ENCODE measurements at regions not wholly inside any gene's neighbourhood (a gene's known extent, or its start where the extent isn't known, plus 50 kb on each side); places are given as distances from the start of the nearest gene placed in this dataset.
A peak's percentile ranks its signal among the peaks of the same experiment; 100 is the strongest.
"Not testable (repeated sequence)": the region's sequence is repeated elsewhere in the genome, so short reads cannot be mapped to it uniquely, and the experiment has no call there.

DNA sequence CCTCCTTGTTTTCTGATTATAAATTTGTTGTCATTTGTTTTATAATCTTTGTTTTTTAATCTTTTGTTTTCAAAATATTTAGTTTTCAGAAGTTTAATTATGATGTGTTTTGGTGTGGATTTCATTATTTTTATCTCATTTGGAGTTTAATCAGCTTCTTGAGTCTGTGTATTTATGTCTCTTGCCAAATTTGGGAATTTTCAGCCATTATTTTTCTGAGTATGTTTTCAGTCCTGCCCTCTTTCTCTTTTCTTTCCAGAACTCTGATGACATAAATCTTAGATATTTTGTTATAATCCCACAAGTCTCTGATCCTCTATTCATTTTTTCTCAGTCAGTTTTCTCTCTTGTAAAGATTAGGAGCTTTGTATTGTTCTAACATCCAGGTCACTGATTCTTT lies 89.8 kb downstream of the RHOU start:
- peak; percentile 62 for DNase-seq

DNA sequence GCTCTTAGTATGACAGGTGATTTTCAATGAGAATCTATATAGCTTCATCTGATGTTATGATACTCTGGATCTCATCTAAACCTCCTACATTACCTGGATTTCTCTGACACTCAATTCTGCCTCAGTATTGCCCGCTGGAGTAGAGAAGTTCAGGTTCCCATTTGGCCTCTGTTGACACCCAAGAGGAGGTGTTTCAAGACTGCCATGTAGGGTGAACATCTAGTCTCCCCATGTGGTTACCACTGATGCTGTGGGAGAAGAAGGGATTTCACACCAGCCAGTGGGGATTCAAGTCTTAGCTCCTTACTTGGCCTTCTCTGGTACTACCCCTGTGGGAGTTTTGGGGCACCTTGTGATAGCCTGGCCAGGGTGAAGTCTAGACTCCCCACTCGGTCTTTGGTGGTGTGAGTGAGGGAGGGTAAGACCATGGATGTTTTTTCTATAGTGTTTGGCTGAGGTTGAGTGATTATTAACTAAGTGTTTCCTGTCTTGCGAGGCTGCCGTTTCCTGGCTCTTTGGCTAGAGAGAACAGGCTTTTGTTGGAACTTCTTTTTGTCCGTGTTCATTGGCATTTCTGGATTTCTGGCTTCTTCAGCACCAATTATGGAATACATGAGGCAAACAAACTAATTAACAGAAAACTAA lies 90.7 kb downstream of the RHOU start:
- peak; percentile 40 for DNase-seq

GRCh38 chr1:228827019-228827418 lies 91.7 kb downstream of the RHOU start:
- DNase-seq: peak; percentile 98

- peak; percentile 89 for DNase-seq
Observed at GRCh38 chr1:228828151-228828550, 92.9 kb downstream of the RHOU start.

- DNase-seq: no peak
Observed at GRCh38 chr1:228830185-228830953, 95.1 kb downstream of the RHOU start.

GRCh38 chr1:228830954-228831481 lies 95.7 kb downstream of the RHOU start:
- no peak for DNase-seq

- no peak for DNase-seq
Observed at GRCh38 chr1:228833911-228834688, 98.8 kb downstream of the RHOU start.

- no peak for DNase-seq
Observed at GRCh38 chr1:228835456-228835855, 100.2 kb downstream of the RHOU start.

GRCh38 chr1:228835911-228836310 lies 100.6 kb downstream of the RHOU start:
- no peak for DNase-seq

- no peak for DNase-seq
Observed at GRCh38 chr1:228836427-228836826, 101.1 kb downstream of the RHOU start.

GRCh38 chr1:228837032-228837431 lies 101.8 kb downstream of the RHOU start:
- no peak for DNase-seq

DNA sequence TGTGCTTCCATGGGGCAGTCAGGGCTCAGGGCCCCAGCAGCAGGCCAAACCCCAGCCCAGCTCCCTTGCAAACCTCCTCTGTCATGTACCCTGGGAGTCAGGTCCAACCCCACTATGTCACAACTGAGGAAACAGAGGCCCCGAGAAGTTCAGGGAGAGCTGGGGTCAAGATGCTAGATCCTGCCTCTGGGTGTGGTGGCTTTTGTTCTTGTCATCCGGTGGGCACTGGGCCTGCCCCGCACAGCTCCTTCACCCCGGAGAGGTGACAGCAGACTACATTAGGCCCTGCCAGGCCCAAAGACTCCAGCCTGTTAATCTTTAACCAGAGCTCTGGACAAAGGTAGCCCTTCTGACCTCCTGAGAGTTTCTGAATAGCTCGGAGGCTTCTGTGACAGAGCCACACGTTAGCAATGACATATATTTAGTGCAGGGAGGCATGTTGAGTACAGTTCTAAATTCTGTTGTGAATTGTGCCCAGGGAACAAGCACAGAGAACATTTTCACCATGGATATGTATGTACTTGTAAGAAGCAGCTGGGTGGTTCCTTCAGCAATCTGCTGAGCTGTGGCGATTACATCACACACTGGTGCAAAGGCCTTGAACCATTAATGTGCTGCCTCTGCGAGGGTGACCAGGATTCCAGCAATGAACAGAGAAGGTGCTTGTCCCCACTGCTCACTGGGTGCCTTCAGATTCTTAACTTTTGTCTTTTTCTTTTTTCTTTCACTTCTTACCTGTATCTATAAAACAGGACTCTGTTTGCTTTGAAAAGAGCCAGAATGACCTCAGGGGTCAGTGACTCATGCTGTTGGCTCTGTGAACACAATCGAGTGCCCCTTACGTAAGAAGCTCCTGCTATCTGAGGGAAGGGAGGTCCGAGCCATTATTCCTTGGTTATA lies 102.8 kb downstream of the RHOU start:
- DNase-seq: peak; percentile 87

- no peak for DNase-seq
Observed at GRCh38 chr1:228838717-228839500, 103.6 kb downstream of the RHOU start.

GRCh38 chr1:228839656-228840055 lies 104.4 kb downstream of the RHOU start:
- peak; percentile 13 for DNase-seq

DNA sequence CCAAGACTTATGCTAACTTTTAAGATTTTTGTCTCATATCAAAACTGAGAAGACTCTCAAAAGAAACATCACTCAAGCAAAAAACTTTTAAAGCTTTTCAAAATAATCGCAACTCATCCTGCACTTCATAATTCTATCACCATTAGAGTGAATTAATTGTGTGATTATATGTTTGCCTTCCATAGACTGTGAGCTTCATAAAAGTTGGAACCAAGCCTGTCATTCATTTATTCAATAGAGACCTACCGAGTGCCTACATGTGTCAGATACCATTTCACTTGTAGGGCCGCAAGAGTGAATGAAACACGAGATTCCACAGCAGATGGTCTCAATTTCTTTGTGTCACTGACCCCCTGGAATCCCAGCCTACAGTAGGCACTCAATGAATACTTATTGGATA lies 106.4 kb downstream of the RHOU start:
- DNase-seq: no peak

DNA sequence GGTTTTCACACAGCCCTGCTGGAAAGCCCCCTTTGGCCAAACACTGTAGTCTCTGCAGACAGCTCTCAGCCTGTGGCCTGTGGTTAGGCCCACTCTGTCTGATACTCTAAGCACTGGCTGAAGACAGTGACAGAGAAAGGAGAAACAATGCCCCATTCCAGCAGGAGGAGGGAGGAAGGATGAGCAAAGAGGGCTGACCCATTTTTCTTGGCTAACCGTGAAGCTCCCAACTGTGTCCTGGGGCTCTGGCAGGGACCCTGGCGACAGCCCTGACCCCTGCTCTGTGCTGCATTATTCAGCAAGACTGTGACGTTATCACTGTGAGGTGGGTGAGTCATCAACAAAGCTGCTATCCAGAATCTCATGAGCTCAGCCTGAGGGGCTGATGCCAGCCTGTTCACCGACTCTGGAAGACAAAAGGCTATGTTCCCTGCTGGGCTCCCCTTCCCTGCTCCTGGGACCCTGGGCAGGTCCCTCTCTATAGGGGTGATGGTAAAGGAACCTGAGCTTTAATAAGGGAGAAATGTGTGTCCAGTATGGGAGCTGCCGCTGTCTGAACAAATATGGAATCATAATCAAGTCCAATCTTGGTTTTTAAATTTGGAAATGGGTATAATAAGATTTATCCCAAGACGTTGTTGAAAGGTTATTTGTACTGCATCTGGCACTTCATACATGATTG lies 107.0 kb downstream of the RHOU start:
- DNase-seq: peak; percentile 79

GRCh38 chr1:228845101-228845500 lies 109.8 kb downstream of the RHOU start:
- no peak for DNase-seq

GRCh38 chr1:228846952-228847351 lies 111.7 kb downstream of the RHOU start:
- DNase-seq: no peak

- DNase-seq: not testable (repeated sequence)
Observed at GRCh38 chr1:228847451-228847850, 112.2 kb downstream of the RHOU start.

DNA sequence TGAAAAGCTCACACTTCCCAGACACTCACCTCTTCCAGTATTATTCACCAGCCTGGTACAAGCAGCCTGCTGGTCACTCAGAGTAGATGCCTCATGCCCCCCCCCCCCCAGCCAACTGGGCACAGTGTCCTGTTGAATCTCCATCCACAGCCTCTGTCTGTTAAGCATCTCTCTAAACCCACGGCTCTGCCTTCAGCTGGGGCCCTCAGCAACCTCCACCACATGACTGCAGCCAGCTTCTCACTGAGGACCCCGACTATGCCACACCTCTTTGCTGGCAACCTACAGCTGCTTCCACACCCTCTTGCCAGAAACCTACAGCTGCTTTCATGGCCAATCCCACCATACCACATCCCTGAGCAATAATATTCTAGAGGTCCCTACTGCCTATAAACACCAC lies 113.1 kb downstream of the RHOU start:
- DNase-seq: no peak

DNA sequence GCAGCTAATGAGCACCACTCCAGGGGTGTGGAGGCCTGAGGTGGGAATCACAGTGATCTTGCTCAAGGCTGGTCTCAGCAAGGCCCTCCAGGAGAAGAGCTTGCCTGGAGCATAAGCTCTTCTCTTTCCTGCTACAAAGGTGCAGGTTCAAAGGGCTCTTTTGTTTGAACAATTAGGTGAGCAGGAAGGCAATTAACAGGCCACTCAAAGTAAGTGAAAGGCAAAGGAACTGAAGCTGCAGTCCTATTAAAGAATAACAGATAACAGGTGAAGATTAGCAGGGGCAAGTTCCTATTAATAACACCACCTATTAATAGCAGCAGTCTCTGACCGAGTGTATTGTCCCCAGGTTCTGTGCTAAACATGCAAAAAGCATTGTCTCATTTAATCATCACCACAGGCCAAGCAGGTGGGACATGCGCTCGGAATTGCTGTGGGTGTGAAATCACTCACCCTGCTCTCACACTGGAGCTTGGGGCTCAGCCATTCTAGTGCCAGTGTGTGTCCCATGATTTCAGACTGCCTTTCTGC lies 113.8 kb downstream of the RHOU start:
- DNase-seq: no peak
